ENCODE measurements at regions not wholly inside any gene's neighbourhood (a gene's known extent, or its start where the extent isn't known, plus 50 kb on each side); places are given as distances from the start of the nearest gene placed in this dataset.

- SMC1A ChIA-PET (ENCODE audit: uncharacterized antibody, unreplicated experiment), result no interaction called here
- no peaks in the 10 kb centered on the region for H4K20me1 ChIP-seq (ENCODE audit: control insufficient read depth, insufficient read depth)
- no TSS peak for BruUV-seq (replicated peaks)
- H2AFZ ChIP-seq (ENCODE audit: control insufficient read depth, low read depth, low read length), result no peak overlapping the region
- no peak overlapping the region for H3K27ac ChIP-seq (ENCODE audit: control insufficient read depth, insufficient read depth)
- WGBS (ENCODE audit: insufficient coverage, insufficient replicate concordance, low lambda C conversion rate, missing lambda C conversion rate), result 0% methylated on average over 3 of the region's 3 CpGs
- H3K4me3 ChIP-seq, result no peak overlapping the region
- CTCF ChIA-PET, result no interaction called here
- no peak for FAIRE-seq
- no peaks in the 10 kb centered on the region for H3K36me3 ChIP-seq (ENCODE audit: control insufficient read depth in 2 of 2, insufficient read depth in 2 of 2, low read length in 1 of 2)
- in situ Hi-C loops (cut with MboI) (no loop called here), intact Hi-C loops (cut with micrococcal nuclease; ENCODE audit: unreplicated experiment) (no loop called here)
- H3K27me3 ChIP-seq (replicated peaks in 1 of 2; ENCODE audit: control insufficient read depth in 2 of 2, insufficient read depth in 2 of 2, low read length in 1 of 2), result no peaks in the 10 kb centered on the region
- H3K9ac ChIP-seq (ENCODE audit: control insufficient read depth, insufficient read depth, low read length), result no peak overlapping the region
- no peak overlapping the region for H3K4me2 ChIP-seq (ENCODE audit: control insufficient read depth, insufficient read depth)
- POLR2A ChIA-PET, result no interaction called here
- no peaks in the 10 kb centered on the region for H3K79me2 ChIP-seq (ENCODE audit: control insufficient read depth, insufficient read depth, low read length)
- ATAC-seq, result no peak
- DNase-seq (ENCODE audit: low read depth, low spot score), result no peak
- TF ChIP-seq SMARCA5 (IDR thresholded peaks at IDR 0.05) (no peak), KAT2A (conservative IDR thresholded peaks at IDR 0.05; ENCODE audit: control insufficient read depth, low read depth, low read length) (no peak), BMI1 (IDR thresholded peaks at IDR 0.05; ENCODE audit: borderline replicate concordance) (no peak), IKZF2 (IDR thresholded peaks at IDR 0.05) (no peak), MYC (IDR thresholded peaks at IDR 0.05; ENCODE audit: insufficient read depth, insufficient read length, insufficient replicate concordance, low read length, severe bottlenecking) (no peak), FOXK2 (IDR thresholded peaks at IDR 0.05) (no peak), JUNB (IDR thresholded peaks at IDR 0.05) (no peak), NFYB (IDR thresholded peaks at IDR 0.05; ENCODE audit: insufficient read depth, low read depth, low read length) (no peak), PRDM15 (CRISPR knock-in tag; IDR thresholded peaks at IDR 0.05) (no peak)
- TF ChIP-seq, protein P1, sequence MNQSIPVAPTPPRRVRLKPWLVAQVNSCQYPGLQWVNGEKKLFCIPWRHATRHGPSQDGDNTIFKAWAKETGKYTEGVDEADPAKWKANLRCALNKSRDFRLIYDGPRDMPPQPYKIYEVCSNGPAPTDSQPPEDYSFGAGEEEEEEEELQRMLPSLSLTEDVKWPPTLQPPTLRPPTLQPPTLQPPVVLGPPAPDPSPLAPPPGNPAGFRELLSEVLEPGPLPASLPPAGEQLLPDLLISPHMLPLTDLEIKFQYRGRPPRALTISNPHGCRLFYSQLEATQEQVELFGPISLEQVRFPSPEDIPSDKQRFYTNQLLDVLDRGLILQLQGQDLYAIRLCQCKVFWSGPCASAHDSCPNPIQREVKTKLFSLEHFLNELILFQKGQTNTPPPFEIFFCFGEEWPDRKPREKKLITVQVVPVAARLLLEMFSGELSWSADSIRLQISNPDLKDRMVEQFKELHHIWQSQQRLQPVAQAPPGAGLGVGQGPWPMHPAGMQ (IDR thresholded peaks at IDR 0.05; ENCODE audit: borderline replicate concordance), result no peak
- RAD21 ChIA-PET (ENCODE audit: unreplicated experiment), result no interaction called here
- H3K4me1 ChIP-seq (ENCODE audit: control insufficient read depth, insufficient read depth, low read length), result no peaks in the 10 kb centered on the region
- H3K9me3 ChIP-seq (replicated peaks; ENCODE audit: control insufficient read depth, insufficient read depth, low read length), result no peaks in the 10 kb centered on the region
Measured at GRCh38 chr3:8206971-8207617, 294.5 kb upstream of the LMCD1 start.
